ENCODE measurements at regions not wholly inside any gene's neighbourhood (a gene's known extent, or its start where the extent isn't known, plus 50 kb on each side); places are given as distances from the start of the nearest gene placed in this dataset.

GRCh38 chr13:66128201-66128600 lies 1101.9 kb downstream of the PCDH9 start (continued):
- TF ChIP-seq ZBTB33 (IDR thresholded peaks at IDR 0.05; ENCODE audit: extremely low read depth, insufficient replicate concordance, low read length): no peak

DNA sequence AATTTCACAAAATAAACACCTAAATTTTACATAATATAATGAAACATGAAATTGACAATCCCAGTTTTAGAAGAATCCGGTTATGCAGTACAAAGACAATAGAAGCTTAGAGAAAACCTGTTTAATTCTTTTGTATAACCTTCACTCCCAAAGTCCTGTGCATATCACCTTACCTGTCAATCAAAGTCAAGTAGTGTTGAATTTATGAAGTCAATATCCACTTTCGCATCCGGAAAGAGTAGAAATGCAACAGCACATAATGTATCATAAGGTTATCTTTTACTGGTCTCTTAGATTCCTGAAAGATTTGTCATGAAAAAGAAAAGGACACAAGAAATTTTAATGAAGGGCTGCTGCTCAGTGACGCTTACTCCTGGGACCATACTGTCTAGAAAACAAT lies 1112.6 kb downstream of the PCDH9 start:
- Histone ChIP-seq H3K27ac (ENCODE audit: low read depth, low read length) (no peak overlapping the region), H4K20me1 (ENCODE audit: insufficient read depth) (no peaks in the 10 kb centered on the region), H3K4me2 (ENCODE audit: low read length) (no peak overlapping the region), H2AFZ (ENCODE audit: low read depth, low read length, poor library complexity, severe bottlenecking) (no peak overlapping the region), H3K9me2 (ENCODE audit: insufficient read depth) (no peaks in the 10 kb centered on the region), H3K4me1 (ENCODE audit: control insufficient read depth in 1 of 2, insufficient read depth in 2 of 2, low read length in 2 of 2) (no peaks in the 10 kb centered on the region), H3K9me3 (ENCODE audit: control insufficient read depth in 1 of 2, insufficient read depth in 1 of 2, low read depth in 1 of 2, low read length in 2 of 2) (no peaks in the 10 kb centered on the region), H3K9ac (ENCODE audit: low read length) (no peak overlapping the region), H3K36me3 (ENCODE audit: control insufficient read depth in 1 of 2, insufficient read depth in 2 of 2, low read length in 2 of 2) (no peaks in the 10 kb centered on the region), H3K79me2 (ENCODE audit: insufficient read depth, low read length) (no peaks in the 10 kb centered on the region), H3K27me3 (ENCODE audit: insufficient read depth, low read length) (no peaks in the 10 kb centered on the region), H3K4me3 (replicated peaks in 1 of 2; ENCODE audit: low read depth in 1 of 2, low read length in 2 of 2) (no peak overlapping the region)
- intact Hi-C loops (cut with micrococcal nuclease): no loop called here
- ATAC-seq (no peak), DNase-seq (ENCODE audit: low read depth, low spot score) (no peak)
- ChIA-PET POLR2A (no interaction called here), RAD21 (ENCODE audit: low non-redundant PET in 1 of 2, low total read pairs in 2 of 2, uncharacterized antibody in 2 of 2, unreplicated experiment in 2 of 2) (no interaction called here), CTCF (no interaction called here)
- no peak for TF ChIP-seq EZH2phosphoT487 (IDR thresholded peaks at IDR 0.05; ENCODE audit: borderline replicate concordance)
- TF ChIP-seq SIN3A (IDR thresholded peaks at IDR 0.05; ENCODE audit: low read depth): no peak
- TF ChIP-seq, protein P1, sequence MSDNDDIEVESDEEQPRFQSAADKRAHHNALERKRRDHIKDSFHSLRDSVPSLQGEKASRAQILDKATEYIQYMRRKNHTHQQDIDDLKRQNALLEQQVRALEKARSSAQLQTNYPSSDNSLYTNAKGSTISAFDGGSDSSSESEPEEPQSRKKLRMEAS (IDR thresholded peaks at IDR 0.05): no peak
- no peak for TF ChIP-seq EZH2 (IDR thresholded peaks at IDR 0.05)
- no peak for TF ChIP-seq POLR2AphosphoS5 (IDR thresholded peaks at IDR 0.05; ENCODE audit: low read depth, low read length)
- TF ChIP-seq, protein P2, sequence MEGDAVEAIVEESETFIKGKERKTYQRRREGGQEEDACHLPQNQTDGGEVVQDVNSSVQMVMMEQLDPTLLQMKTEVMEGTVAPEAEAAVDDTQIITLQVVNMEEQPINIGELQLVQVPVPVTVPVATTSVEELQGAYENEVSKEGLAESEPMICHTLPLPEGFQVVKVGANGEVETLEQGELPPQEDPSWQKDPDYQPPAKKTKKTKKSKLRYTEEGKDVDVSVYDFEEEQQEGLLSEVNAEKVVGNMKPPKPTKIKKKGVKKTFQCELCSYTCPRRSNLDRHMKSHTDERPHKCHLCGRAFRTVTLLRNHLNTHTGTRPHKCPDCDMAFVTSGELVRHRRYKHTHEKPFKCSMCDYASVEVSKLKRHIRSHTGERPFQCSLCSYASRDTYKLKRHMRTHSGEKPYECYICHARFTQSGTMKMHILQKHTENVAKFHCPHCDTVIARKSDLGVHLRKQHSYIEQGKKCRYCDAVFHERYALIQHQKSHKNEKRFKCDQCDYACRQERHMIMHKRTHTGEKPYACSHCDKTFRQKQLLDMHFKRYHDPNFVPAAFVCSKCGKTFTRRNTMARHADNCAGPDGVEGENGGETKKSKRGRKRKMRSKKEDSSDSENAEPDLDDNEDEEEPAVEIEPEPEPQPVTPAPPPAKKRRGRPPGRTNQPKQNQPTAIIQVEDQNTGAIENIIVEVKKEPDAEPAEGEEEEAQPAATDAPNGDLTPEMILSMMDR (IDR thresholded peaks at IDR 0.05 in 2 of 3, conservative IDR thresholded peaks at IDR 0.05 in 1 of 3; ENCODE audit: borderline replicate concordance in 1 of 3, insufficient read depth in 1 of 3, low read depth in 2 of 3, low read length in 2 of 3): no peak
- TF ChIP-seq ZFX (IDR thresholded peaks at IDR 0.05): no peak
- no TSS peak for BruUV-seq (replicated peaks)

All from HCT116 (cell line).